Urinary bladder (tissue), 3 donors: ENCODE measurements at regions not wholly inside any gene's neighbourhood (a gene's known extent, or its start where the extent isn't known, plus 50 kb on each side); places are given as distances from the start of the nearest gene placed in this dataset.

Experiments
- DNase-seq: peaks from one replicate; pipeline ENCODE4 v3.0.0-alpha.2; 2015; ENCODE audit errors: extremely low spot score
- H3K27ac ChIP-seq: one replicate; pipeline ENCODE4 v1.5.1; 2013; ENCODE audit warnings: low read depth, mild to moderate bottlenecking, moderate library complexity
- H3K36me3 ChIP-seq: one replicate; pipeline ENCODE4 v1.6.1; 2013; ENCODE audit warnings: mild to moderate bottlenecking, moderate library complexity; ENCODE audit not compliant: insufficient read depth
- H3K4me1 ChIP-seq: one replicate; pipeline ENCODE4 v1.6.1; 2013; ENCODE audit warnings: mild to moderate bottlenecking, moderate library complexity; ENCODE audit not compliant: insufficient read depth
- H3K4me3 ChIP-seq: one replicate; pipeline ENCODE4 v1.5.1; 2013; ENCODE audit warnings: low read depth, low read length
- WGBS: extraction: QIAGEN DNeasy Blood & Tissue Kit; methylation state at CpG from one replicate; pipeline ENCODE4 v1.1.7; 2013; 5-methylcytosine and 5-hydroxymethylcytosine counted together
- donor health status: healthy with polysubstance abuse.
- donor health status: healthy.

- H3K4me3 ChIP-seq: no peak overlapping the region
- no peak for DNase-seq
- H3K36me3 ChIP-seq: no peaks in the 10 kb centered on the region
- no peaks in the 10 kb centered on the region for H3K4me1 ChIP-seq
- no peak overlapping the region for H3K27ac ChIP-seq
- WGBS: 82% methylated on average over 4 of the region's 4 CpGs
Measured at GRCh38 chr18:51862051-51862715, 477.8 kb upstream of the DCC start.

GRCh38 chr18:51864219-51864965 is 475.6 kb upstream of the DCC start:
- WGBS: 93% methylated on average over 36 of the region's 36 CpGs
- Histone ChIP-seq H3K4me3 (no peak overlapping the region), H3K36me3 (no peaks in the 10 kb centered on the region), H3K27ac (no peak overlapping the region), H3K4me1 (no peaks in the 10 kb centered on the region)
- no peak for DNase-seq

- DNase-seq: no peak
- H3K4me3 ChIP-seq: no peak overlapping the region
- WGBS: 94% methylated on average over 1 of the region's 1 CpG
- no peaks in the 10 kb centered on the region for H3K36me3 ChIP-seq
- no peaks in the 10 kb centered on the region for H3K4me1 ChIP-seq
- no peak overlapping the region for H3K27ac ChIP-seq
Measured at GRCh38 chr18:51865538-51865937, 474.5 kb upstream of the DCC start.

GRCh38 chr18:51867767-51868166 is 472.2 kb upstream of the DCC start:
- Histone ChIP-seq H3K4me3 (no peak overlapping the region), H3K36me3 (no peaks in the 10 kb centered on the region), H3K27ac (no peak overlapping the region), H3K4me1 (no peaks in the 10 kb centered on the region)
- DNase-seq: no peak

GRCh38 chr18:51878724-51879123 is 461.3 kb upstream of the DCC start:
- WGBS: 89% methylated on average over 1 of the region's 1 CpG
- no peak for DNase-seq
- H3K27ac ChIP-seq: no peak overlapping the region
- H3K4me3 ChIP-seq: no peak overlapping the region
- no peaks in the 10 kb centered on the region for H3K4me1 ChIP-seq
- no peaks in the 10 kb centered on the region for H3K36me3 ChIP-seq

GRCh38 chr18:51879329-51879728 is 460.7 kb upstream of the DCC start:
- Histone ChIP-seq H3K4me3 (no peak overlapping the region), H3K36me3 (no peaks in the 10 kb centered on the region), H3K27ac (no peak overlapping the region), H3K4me1 (no peaks in the 10 kb centered on the region)
- DNase-seq: no peak
- 84% methylated on average over 1 of the region's 1 CpG for WGBS

GRCh38 chr18:51881394-51881793 is 458.6 kb upstream of the DCC start:
- Histone ChIP-seq H3K4me3 (no peak overlapping the region), H3K36me3 (no peaks in the 10 kb centered on the region), H3K27ac (no peak overlapping the region), H3K4me1 (no peaks in the 10 kb centered on the region)
- WGBS: 81% methylated on average over 2 of the region's 2 CpGs
- DNase-seq: no peak

GRCh38 chr18:51884039-51884438 is 456.0 kb upstream of the DCC start:
- Histone ChIP-seq H3K36me3 (no peaks in the 10 kb centered on the region), H3K4me1 (no peaks in the 10 kb centered on the region), H3K4me3 (no peak overlapping the region), H3K27ac (no peak overlapping the region)
- WGBS: 79% methylated on average over 4 of the region's 4 CpGs
- no peak for DNase-seq

- Histone ChIP-seq H3K27ac (no peak overlapping the region), H3K36me3 (no peaks in the 10 kb centered on the region), H3K4me3 (no peak overlapping the region), H3K4me1 (no peaks in the 10 kb centered on the region)
- no peak for DNase-seq
- WGBS: 48% methylated on average over 3 of the region's 3 CpGs
Measured at GRCh38 chr18:51890762-51891161, 449.2 kb upstream of the DCC start.

GRCh38 chr18:51891876-51892275 is 448.1 kb upstream of the DCC start:
- H3K36me3 ChIP-seq: no peaks in the 10 kb centered on the region
- DNase-seq: no peak
- no peak overlapping the region for H3K27ac ChIP-seq
- H3K4me1 ChIP-seq: no peaks in the 10 kb centered on the region
- no peak overlapping the region for H3K4me3 ChIP-seq
- 58% methylated on average over 1 of the region's 1 CpG for WGBS

GRCh38 chr18:51897884-51898283 is 442.1 kb upstream of the DCC start:
- Histone ChIP-seq H3K36me3 (no peaks in the 10 kb centered on the region), H3K27ac (no peak overlapping the region), H3K4me3 (no peak overlapping the region), H3K4me1 (no peaks in the 10 kb centered on the region)
- 85% methylated on average over 6 of the region's 6 CpGs for WGBS
- DNase-seq: no peak

- WGBS: 81% methylated on average over 7 of the region's 7 CpGs
- Histone ChIP-seq H3K36me3 (no peaks in the 10 kb centered on the region), H3K27ac (no peak overlapping the region), H3K4me3 (no peak overlapping the region), H3K4me1 (no peaks in the 10 kb centered on the region)
- no peak for DNase-seq
Measured at GRCh38 chr18:51907687-51908597, 432.1 kb upstream of the DCC start.

- H3K27ac ChIP-seq: no peak overlapping the region
- no peak for DNase-seq
- H3K4me3 ChIP-seq: no peak overlapping the region
- no peaks in the 10 kb centered on the region for H3K36me3 ChIP-seq
- no peaks in the 10 kb centered on the region for H3K4me1 ChIP-seq
Measured at GRCh38 chr18:51908598-51908944, 431.4 kb upstream of the DCC start.

- Histone ChIP-seq H3K36me3 (no peaks in the 10 kb centered on the region), H3K4me1 (no peaks in the 10 kb centered on the region), H3K4me3 (no peak overlapping the region), H3K27ac (no peak overlapping the region)
- WGBS: 78% methylated on average over 3 of the region's 3 CpGs
- no peak for DNase-seq
Measured at GRCh38 chr18:51911584-51911983, 428.4 kb upstream of the DCC start.
